GM21423 (cell line): ENCODE measurements at regions not wholly inside any gene's neighbourhood (a gene's known extent, or its start where the extent isn't known, plus 50 kb on each side); places are given as distances from the start of the nearest gene placed in this dataset.
"Not testable (repeated sequence)": the region's sequence is repeated elsewhere in the genome, so short reads cannot be mapped to it uniquely, and the experiment has no call there.

Experiments used
- ATAC-seq: cut with Tn5 transposase; IDR thresholded peaks from one replicate; pipeline ENCODE4 v1.9.1; 2021; ENCODE audit warnings: mild to moderate bottlenecking, moderate library complexity; ENCODE audit not compliant: unreplicated experiment

DNA sequence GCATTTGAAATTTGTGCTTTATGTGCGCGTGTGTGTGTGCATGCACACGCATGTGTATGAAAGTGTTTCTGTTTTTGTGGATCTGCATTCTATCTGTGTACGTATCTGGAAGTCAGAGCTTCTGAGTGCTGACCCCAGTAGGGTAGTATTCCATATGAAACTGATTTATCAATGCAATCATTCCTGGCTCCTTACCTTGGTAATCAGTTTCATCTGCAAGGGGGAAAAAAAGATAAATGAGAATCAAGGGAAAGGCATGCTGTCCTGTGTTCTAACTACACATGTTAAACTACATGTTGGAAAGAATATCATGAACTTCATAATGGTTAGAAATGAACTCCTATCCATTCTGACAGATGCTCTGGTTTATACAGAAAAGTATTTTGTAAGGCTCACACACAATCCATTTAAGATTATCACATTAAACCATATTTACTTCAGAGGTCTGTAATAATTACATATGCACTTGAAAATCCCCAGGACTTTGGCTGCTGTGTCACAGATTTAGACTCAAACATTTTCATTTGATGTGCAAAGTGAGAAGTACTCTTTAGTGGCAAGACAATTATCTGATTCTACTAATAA, 276.1 kb upstream of the LMO3 start:
- no peak for ATAC-seq

DNA sequence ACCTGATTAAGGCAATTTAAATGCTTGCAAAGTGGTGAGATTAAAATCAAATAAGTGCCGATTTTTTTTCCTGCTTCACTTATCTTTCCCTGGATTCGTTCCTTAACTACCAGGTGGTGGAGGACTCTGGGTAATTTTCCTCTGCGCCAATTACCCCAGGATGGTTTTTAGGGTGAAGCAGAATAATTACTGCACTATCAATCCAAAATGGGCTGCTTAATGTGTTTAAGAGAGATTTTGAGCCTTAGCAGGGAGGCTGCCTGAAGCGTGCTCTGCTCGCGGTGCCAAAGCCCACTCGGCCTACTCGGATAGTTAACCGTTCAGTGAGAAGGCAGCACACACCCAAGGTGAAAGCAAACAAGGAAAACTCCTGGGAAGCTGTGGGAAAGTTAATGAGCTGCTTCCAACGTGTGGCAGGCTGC, 274.9 kb upstream of the LMO3 start:
- no peak for ATAC-seq

- ATAC-seq: no peak
Observed at GRCh38 chr12:16870845-16871244, 264.9 kb upstream of the LMO3 start.

GRCh38 chr12:16863742-16864141, 257.8 kb upstream of the LMO3 start:
- ATAC-seq: no peak

DNA sequence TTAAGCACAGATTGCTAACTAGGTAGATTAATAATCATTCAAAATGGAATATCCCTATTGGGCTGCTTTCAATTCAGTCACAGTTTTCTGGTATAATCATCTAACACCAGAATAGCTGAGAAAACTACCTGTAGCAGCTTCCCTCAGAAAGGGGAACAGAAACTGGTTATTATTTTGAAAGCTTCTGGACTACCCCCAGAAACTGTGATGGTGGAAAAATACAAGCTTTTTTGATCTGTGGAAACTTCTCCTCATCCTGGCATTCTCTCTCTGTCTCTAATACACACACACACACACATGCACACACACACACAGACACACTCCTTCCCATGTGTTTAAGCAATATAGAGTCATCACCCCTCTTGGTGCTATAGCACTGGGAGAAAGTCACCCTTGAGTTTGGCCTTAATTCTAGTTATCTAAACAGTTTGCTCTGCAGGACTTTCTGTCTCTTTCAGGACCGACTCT, 251.5 kb upstream of the LMO3 start:
- peak; percentile 96 for ATAC-seq

DNA sequence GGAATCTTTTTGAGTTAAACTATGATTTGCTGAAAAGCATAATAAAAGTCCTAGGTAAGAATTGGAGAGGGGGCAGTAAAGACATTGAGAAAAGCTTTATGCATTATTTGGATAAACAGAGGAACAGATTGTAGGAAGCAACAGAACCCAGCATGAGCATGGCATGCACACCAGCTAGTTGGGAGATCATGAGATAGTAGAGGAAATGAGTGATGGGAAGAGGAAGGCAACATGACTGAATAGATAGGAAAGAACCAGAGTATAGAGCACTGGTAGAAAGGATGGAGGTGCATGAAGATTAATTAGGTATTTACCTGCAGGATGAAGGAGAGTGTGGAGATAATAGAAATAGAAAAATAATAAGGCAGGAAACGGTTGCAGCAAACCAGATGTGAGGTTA, 248.5 kb upstream of the LMO3 start:
- no peak for ATAC-seq

GRCh38 chr12:16849473-16849872, 243.5 kb upstream of the LMO3 start:
- ATAC-seq: no peak

DNA sequence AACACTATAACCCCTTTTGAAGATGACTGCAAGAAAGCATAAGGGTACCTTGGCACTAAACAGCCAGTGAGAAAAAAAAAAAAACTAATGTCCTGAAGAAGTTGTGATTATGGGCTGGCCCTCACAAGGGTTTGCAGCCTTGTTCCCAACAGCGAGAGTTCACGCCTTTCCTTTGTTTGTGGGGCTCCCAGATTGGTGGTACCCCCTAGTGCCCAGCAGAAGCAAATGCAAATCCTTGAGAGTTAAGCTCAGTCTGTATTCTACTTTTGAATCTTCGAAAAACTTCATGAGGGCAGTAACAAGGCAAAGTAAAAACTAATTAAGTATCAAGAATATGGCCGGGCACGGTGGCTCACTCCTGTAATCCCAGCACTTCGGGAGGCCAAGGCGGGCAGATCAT, 238.9 kb upstream of the LMO3 start:
- ATAC-seq: no peak

DNA sequence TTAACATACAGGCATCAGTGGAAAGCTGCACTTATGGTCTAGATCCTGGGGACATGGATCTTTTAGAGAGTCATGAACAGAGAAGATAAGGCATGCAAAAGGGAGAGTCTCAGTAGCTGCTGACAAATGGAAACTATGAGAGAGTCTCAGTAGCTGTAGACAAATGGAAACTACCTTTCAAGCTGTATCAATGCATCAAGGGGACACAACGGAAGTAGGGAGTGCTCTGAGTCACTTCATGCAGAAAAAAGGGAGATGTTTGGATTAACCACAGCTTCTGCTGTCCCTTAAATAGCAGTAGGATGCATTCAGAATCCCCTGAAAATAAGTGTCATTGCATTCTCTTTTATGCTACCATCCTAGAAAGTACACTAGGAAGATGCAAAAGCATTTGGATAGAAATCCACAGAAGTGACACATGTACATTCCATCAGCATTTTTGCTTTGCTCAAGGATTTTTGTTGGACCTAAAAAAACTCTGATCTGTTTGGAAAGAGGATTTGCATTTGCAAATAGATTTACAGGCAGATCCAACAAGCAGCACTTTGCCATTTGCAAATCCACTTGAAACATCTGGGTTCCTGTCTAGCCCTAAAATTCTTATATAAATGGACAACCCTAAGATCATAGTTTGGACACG, 227.5 kb upstream of the LMO3 start:
- ATAC-seq: peak; percentile 91

DNA sequence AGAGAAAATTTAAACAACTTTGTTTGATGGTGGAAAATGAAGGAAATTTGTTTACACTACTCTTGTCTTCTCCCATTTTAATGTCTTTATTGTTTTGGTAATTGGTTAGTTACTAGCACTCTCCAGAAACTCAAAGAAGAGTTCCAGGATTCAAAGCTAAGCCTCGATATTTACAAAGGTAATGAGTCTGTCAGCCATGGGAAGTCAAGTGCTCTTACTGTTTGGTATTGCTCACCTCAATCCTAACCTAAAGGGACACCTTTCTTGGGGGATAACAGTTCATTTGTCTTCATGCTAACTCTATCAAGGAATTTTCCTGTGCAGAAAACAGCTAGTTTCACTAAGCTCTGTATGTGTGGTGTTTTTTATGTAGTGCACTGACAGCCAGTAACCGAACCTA, 222.9 kb upstream of the LMO3 start:
- ATAC-seq: no peak

DNA sequence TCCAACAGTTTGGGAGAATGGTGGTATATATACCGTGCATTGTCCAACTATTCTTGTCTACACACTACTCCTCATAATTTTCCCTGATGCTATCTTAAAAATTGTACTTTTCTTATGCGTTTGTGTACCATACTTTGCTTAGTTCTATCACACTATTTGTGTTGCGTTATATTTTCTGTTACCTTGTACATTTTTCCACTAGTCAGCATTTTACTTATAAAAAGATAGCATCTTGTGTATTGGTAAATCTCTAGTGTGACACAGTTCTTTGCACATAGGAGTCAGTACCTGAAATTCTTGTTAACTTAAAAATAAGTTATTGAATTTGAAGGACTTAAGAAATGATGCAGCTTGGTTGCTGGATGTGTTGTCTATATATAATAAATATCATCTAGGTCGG, 201.8 kb upstream of the LMO3 start:
- ATAC-seq: no peak

- ATAC-seq: no peak
Observed at GRCh38 chr12:16796168-16796567, 190.2 kb upstream of the LMO3 start.

DNA sequence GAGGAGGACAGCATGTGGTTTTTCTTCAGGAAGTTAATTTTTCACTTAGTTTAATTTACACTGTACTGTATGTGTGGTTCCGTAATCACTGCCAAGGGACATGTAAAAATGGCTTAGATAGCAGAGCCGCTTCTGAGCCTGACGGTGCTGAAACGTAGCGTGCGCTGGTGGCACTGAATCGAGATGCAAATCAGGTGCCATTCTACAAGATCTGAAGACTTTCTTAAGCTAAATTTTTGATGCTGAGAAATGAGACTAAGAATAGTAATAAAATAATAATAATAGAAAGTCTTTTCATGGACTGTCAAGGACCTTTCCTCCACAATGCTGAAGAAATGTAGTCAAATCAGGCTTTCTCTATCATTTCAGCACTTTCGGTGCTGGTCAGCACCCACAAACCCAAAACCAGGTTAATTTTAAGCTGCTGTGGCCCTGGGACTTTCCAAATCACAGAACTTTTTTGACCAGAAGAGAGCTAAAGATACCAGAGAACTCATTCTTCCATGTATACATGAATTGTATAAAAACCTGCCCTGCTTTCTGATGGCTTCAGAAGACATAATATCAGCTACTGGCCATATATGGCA, 183.3 kb upstream of the LMO3 start:
- peak; percentile 81 for ATAC-seq

DNA sequence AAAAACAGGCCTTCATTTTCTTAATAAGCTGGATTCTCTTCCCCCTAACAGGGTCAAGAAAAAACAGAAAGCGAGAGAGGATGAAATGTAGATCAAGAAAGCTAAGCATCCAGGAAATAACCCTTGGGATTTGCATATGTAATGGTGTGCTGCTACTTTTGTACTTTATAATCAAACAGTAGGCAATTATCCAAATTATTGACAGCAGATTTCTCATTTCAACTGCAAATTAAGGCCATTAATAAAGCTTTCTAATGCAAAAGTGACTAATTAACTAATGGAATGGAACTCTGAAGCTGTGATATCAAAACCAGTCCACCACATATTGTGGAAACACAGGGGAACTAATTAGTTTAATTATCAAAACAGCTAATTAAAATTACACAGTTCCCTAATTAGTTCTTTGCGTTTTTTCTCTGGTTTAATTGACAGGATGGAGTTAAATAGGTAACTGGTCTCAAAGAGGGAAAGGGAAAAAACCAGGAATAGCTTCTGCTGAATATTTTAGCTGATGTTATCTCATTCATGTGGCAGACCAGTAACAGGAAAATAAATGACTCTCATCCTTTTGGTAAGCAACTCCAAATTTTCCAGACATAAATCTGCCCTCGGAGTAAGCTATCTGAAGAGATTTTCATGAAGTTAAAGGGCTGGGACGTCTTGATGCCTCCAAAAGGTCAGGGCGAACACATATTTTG, 182.7 kb upstream of the LMO3 start:
- ATAC-seq: no peak

DNA sequence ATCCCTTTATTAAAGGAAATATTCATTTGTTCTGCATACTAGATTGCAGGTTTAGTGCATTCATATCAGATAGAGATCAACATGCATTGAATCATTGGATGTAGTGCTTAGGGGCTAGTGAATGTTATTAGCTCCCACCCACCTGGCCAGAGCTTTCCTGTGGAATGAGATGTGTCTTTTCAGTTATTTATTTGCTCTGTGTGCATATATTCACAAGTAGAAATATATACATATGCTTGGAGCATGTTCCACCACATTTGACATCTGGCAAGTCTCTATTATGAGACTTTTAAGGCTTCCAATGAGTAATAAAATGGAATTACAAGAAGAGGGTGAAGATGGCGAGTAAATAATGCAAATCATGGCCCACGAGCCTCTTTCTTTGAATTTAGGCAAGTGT, 180.0 kb upstream of the LMO3 start:
- no peak for ATAC-seq

- no peak for ATAC-seq
Observed at GRCh38 chr12:16785524-16785923, 179.6 kb upstream of the LMO3 start.

- ATAC-seq: not testable (repeated sequence)
Observed at GRCh38 chr12:16769129-16769528, 163.2 kb upstream of the LMO3 start.

DNA sequence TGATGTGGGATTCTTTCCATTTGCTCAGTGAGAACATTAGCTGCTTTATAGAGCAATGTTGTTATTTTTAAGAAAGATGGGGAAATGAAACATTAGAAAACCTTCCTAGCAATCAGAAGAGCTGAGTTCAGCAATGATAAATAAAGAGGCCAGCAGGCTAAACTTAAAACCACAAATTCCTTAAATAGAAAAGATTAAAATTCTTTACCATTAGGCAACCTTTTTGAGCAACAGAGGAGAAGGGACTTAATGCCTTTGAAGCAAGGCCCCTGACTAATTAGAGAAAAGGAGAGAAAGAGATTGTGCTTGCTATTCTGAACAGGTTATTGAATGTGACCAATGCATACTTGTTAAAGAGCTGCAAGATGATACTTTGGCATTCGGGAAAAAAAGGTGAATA, 160.8 kb upstream of the LMO3 start:
- ATAC-seq: no peak

DNA sequence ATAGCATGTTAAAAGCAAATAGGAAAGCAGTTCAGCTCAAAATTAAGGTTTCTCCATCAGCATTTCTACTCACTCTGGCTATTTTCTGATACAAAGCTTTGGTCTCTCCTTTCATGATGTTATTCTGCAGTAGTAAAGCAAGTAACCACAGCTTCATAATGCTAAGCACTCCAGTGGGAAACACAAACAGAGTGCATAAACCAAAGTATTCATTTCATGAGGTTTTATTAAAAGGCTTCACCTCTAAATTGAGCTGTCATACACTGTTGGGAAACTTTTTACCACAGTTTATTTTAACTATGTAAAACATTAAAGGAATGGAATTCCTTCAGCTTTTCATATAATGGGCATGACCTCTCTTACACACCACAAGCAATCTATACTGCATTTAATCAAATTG, 157.9 kb upstream of the LMO3 start:
- ATAC-seq: no peak

DNA sequence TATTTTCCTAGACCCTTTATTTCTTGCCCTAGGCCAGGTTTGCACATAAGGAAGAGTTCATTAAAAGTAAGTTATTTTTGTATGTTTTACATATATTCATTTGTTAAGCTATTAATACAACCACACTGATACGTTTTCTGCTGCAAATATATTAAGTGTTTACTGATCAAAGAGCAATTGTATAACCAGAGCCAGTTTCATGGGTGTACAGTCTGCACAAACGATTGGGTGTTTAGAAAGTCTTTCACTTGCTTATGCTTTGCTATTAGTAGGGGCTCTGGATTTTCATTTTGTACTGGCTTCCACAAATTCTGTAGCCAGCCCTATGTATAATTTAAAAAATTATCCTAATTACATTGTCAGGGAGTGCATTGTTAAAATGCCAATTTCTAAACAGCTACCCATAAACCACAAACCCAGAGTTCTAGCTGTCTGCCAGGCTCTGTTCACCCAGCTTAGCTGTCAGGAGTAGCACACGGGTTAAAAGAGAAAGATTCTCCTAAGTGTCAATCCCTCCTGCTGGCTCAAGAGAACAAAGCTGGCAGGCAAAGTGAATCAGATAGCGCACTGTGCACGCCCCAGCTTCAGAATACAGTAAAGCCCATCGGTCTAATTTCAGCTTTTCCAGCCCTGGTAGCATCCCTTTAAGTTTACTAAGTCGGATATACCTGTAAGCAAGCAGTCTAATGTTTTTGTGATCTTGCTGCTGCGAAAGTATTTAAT, 151.0 kb upstream of the LMO3 start:
- ATAC-seq: no peak

GRCh38 chr12:16730772-16731171, 124.8 kb upstream of the LMO3 start:
- ATAC-seq: no peak
